ENCODE measurements at regions not wholly inside any gene's neighbourhood (a gene's known extent, or its start where the extent isn't known, plus 50 kb on each side); places are given as distances from the start of the nearest gene placed in this dataset.

DNA sequence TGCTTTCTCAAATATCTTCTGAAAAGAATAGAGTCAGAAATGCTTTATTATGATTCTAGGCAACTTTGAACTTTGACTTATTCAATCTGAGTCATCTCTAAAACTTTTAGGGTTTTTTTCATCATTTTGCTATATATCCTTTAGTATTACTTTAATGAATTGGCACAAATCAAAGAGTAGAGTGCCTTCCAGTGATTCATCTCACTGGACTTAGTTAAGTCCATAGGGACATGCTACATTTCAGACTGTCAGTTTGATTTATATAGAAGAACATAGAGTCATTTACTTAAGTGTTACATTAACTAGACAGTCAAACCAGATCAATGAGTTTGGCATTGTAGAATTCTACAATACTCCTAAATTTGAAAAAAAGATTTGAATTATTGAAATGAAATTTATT is 1235.7 kb upstream of the MAP3K7 start:
- DNase-seq (ENCODE audit: low read depth): no peak
- H3K4me3 ChIP-seq (ENCODE audit: low read depth, low read length): no peak overlapping the region
- TF ChIP-seq, protein P1, sequence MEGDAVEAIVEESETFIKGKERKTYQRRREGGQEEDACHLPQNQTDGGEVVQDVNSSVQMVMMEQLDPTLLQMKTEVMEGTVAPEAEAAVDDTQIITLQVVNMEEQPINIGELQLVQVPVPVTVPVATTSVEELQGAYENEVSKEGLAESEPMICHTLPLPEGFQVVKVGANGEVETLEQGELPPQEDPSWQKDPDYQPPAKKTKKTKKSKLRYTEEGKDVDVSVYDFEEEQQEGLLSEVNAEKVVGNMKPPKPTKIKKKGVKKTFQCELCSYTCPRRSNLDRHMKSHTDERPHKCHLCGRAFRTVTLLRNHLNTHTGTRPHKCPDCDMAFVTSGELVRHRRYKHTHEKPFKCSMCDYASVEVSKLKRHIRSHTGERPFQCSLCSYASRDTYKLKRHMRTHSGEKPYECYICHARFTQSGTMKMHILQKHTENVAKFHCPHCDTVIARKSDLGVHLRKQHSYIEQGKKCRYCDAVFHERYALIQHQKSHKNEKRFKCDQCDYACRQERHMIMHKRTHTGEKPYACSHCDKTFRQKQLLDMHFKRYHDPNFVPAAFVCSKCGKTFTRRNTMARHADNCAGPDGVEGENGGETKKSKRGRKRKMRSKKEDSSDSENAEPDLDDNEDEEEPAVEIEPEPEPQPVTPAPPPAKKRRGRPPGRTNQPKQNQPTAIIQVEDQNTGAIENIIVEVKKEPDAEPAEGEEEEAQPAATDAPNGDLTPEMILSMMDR (IDR thresholded peaks at IDR 0.05; ENCODE audit: low read depth, low read length, missing control alignments): no peak

GRCh38 chr6:91816335-91816734 is 1229.5 kb upstream of the MAP3K7 start:
- TF ChIP-seq, protein P1 (IDR thresholded peaks at IDR 0.05; ENCODE audit: low read depth, low read length, missing control alignments): no peak
- H3K4me3 ChIP-seq (ENCODE audit: low read depth, low read length): no peak overlapping the region
- no peak for DNase-seq (ENCODE audit: low read depth)

DNA sequence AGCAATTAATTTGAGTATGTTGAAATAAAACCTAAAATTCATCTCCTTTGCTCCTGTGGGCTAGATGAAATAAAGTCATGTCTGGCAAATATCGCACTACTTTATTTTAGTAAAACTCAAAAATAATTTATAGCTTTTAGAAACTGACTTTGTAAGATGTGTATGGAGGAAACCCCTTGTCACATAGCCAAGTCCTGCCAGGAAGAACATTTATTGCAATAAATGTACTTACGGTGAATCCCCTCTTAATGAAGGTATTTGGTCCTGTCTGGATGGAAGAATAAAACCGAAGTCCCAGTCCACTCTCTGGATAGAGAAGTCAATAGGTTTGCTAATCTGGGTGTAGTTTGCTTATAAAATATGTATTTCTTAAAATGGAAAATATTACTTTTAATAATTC is 1226.8 kb upstream of the MAP3K7 start:
- TF ChIP-seq, protein P1 (IDR thresholded peaks at IDR 0.05; ENCODE audit: low read depth, low read length, missing control alignments): no peak
- H3K4me3 ChIP-seq (ENCODE audit: low read depth, low read length): no peak overlapping the region
- no peak for DNase-seq (ENCODE audit: low read depth)

GRCh38 chr6:91812596-91813274 is 1225.9 kb upstream of the MAP3K7 start:
- no peak overlapping the region for H3K4me3 ChIP-seq (ENCODE audit: low read depth, low read length)
- TF ChIP-seq, protein P1 (IDR thresholded peaks at IDR 0.05; ENCODE audit: low read depth, low read length, missing control alignments): no peak
- DNase-seq (ENCODE audit: low read depth): no peak

- DNase-seq (ENCODE audit: low read depth): no peak
- no peak overlapping the region for H3K4me3 ChIP-seq (ENCODE audit: low read depth, low read length)
- TF ChIP-seq, protein P1 (IDR thresholded peaks at IDR 0.05; ENCODE audit: low read depth, low read length, missing control alignments): no peak
These were observed 1218.1 kb upstream of the MAP3K7 start for GRCh38 chr6:91804981-91805380.

GRCh38 chr6:91802431-91802830 is 1215.6 kb upstream of the MAP3K7 start:
- DNase-seq (ENCODE audit: low read depth): no peak
- H3K4me3 ChIP-seq (ENCODE audit: low read depth, low read length): no peak overlapping the region
- TF ChIP-seq, protein P1 (IDR thresholded peaks at IDR 0.05; ENCODE audit: low read depth, low read length, missing control alignments): no peak

- no peak overlapping the region for H3K4me3 ChIP-seq (ENCODE audit: low read depth, low read length)
- TF ChIP-seq, protein P1 (IDR thresholded peaks at IDR 0.05; ENCODE audit: low read depth, low read length, missing control alignments): no peak
- no peak for DNase-seq (ENCODE audit: low read depth)
These were observed 1209.7 kb upstream of the MAP3K7 start for GRCh38 chr6:91796603-91797002.
